ENCODE measurements at regions not wholly inside any gene's neighbourhood (a gene's known extent, or its start where the extent isn't known, plus 50 kb on each side); places are given as distances from the start of the nearest gene placed in this dataset.

- TF ChIP-seq POLR2AphosphoS5 (IDR thresholded peaks at IDR 0.05) (no peak), CTCF (IDR thresholded peaks at IDR 0.05) (peak in 3 of 4 experiments; percentile 36 to 50 (median 46)), POLR2A (IDR thresholded peaks at IDR 0.05) (no peak)
These were observed 61.6 kb upstream of the PTPN5 start for GRCh38 chr11:18853086-18853720.

Measured in prostate gland (tissue), 2 donors.